HEK293 (cell line): ENCODE measurements at regions not wholly inside any gene's neighbourhood (a gene's known extent, or its start where the extent isn't known, plus 50 kb on each side); places are given as distances from the start of the nearest gene placed in this dataset.

Experiments
- CTCF ChIA-PET: fragments of 350-600 bp; formaldehyde crosslinking; extraction: SDS; loops from one replicate; lab custom pipeline; 2021; ENCODE audit warnings: antibody characterized with exemption; lab: Yijun Ruan, JAX
- POLR2A ChIA-PET: fragments of 300-600 bp; formaldehyde crosslinking; extraction: SDS; loops from one replicate; lab custom pipeline; 2020; ENCODE audit warnings: antibody characterized with exemption, inconsistent platforms; lab: Yijun Ruan, JAX
- H3K27ac ChIP-seq: fragments of 200-500 bp; sonication (Bioruptor generic); 2 replicates; pipeline ENCODE4 v1.5.1; 2014; ENCODE audit warnings: low read depth, low read length, control low read depth, inconsistent platforms; ENCODE audit errors: extremely low read depth
- H3K36me3 ChIP-seq, 2 experiments: fragments of 200-500 bp in 1 of 2; sonication (Bioruptor generic) in 1 of 2; 1 replicate in 1 of 2; 2 replicates in 1 of 2; pipeline ENCODE4 v1.5.1; 2014 to 2017; ENCODE audit warnings: inconsistent platforms in 2 of 2, low read length in 2 of 2; ENCODE audit not compliant: control insufficient read depth in 2 of 2, insufficient read depth in 1 of 2
- H3K4me1 ChIP-seq: fragments of 200-500 bp; sonication (Bioruptor generic); 2 replicates; pipeline ENCODE4 v1.5.1; 2014; ENCODE audit warnings: mild to moderate bottlenecking, low read length, inconsistent platforms; ENCODE audit not compliant: control insufficient read depth, insufficient read depth
- H3K4me3 ChIP-seq: 2 replicates; pipeline ENCODE4 v1.5.1; 2011; ENCODE audit warnings: low read depth, mild to moderate bottlenecking, control low read depth, low read length, moderate library complexity
- H3K9me3 ChIP-seq: fragments of 200-500 bp; sonication (Bioruptor generic); 2 replicates; pipeline ENCODE4 v1.5.1; 2014; ENCODE audit warnings: low read depth, low read length, inconsistent platforms; ENCODE audit not compliant: control insufficient read depth, insufficient read depth
- GFI1B ChIP-seq: fragments of 450-650 bp; formaldehyde crosslinking; IDR thresholded peaks from 2 replicates; pipeline ENCODE4 v1.5.1; 2016; ENCODE audit warnings: missing biosample characterization, missing genetic modification characterization
- GLIS1 ChIP-seq: fragments of 450-650 bp; formaldehyde crosslinking; IDR thresholded peaks from 2 replicates; pipeline ENCODE4 v1.5.1; 2016; ENCODE audit warnings: missing biosample characterization, missing genetic modification characterization
- IKZF3 ChIP-seq: fragments of 450-650 bp; IDR thresholded peaks from 2 replicates; pipeline ENCODE4 v1.5.0; 2018; ENCODE audit warnings: missing biosample characterization, mild to moderate bottlenecking, missing genetic modification characterization, moderate library complexity
- REPIN1 ChIP-seq: fragments of 450-650 bp; formaldehyde crosslinking; IDR thresholded peaks from 2 replicates; pipeline ENCODE4 v1.5.1; 2017; ENCODE audit warnings: missing biosample characterization, missing genetic modification characterization, low read depth
- SP3 ChIP-seq: fragments of 450-650 bp; formaldehyde crosslinking; IDR thresholded peaks from 2 replicates; pipeline ENCODE4 v1.5.1; 2016; ENCODE audit warnings: missing biosample characterization, missing genetic modification characterization
- ZBTB48 ChIP-seq: fragments of 450-650 bp; formaldehyde crosslinking; IDR thresholded peaks from 2 replicates; pipeline ENCODE4 v1.5.1; 2016; ENCODE audit warnings: missing biosample characterization, missing genetic modification characterization
- ZNF133 ChIP-seq: fragments of 450-650 bp; formaldehyde crosslinking; IDR thresholded peaks from 2 replicates; pipeline ENCODE4 v1.5.1; 2016; ENCODE audit warnings: missing biosample characterization, missing genetic modification characterization
- ZNF146 ChIP-seq: fragments of 450-650 bp; formaldehyde crosslinking; IDR thresholded peaks from 2 replicates; pipeline ENCODE4 v1.5.1; 2016; ENCODE audit warnings: missing biosample characterization, missing genetic modification characterization
- ZNF341 ChIP-seq: fragments of 450-650 bp; formaldehyde crosslinking; IDR thresholded peaks from 2 replicates; pipeline ENCODE4; 2016; ENCODE audit warnings: low read depth, missing biosample characterization, missing genetic modification characterization
- ZNF48 ChIP-seq: fragments of 450-650 bp; formaldehyde crosslinking; IDR thresholded peaks from 2 replicates; pipeline ENCODE4 v1.5.1; 2016; ENCODE audit warnings: missing biosample characterization, missing genetic modification characterization
- ZNF571 ChIP-seq: fragments of 450-650 bp; formaldehyde crosslinking; IDR thresholded peaks from 2 replicates; pipeline ENCODE4 v1.5.0; 2017; ENCODE audit warnings: missing biosample characterization, missing genetic modification characterization
- ZNF585B ChIP-seq: fragments of 450-650 bp; formaldehyde crosslinking; IDR thresholded peaks from 2 replicates; pipeline ENCODE4 v1.5.1; 2016; ENCODE audit warnings: missing biosample characterization, missing genetic modification characterization
- ZNF701 ChIP-seq: fragments of 450-650 bp; formaldehyde crosslinking; IDR thresholded peaks from 2 replicates; pipeline ENCODE4 v1.5.1; 2016; ENCODE audit warnings: missing biosample characterization, missing genetic modification characterization
- ZNF777 ChIP-seq: fragments of 450-650 bp; formaldehyde crosslinking; IDR thresholded peaks from 2 replicates; pipeline ENCODE4 v1.5.1; 2017; ENCODE audit warnings: missing biosample characterization, missing genetic modification characterization, borderline replicate concordance
- ZNF792 ChIP-seq: fragments of 450-650 bp; formaldehyde crosslinking; IDR thresholded peaks from 2 replicates; pipeline ENCODE4 v1.5.1; 2016; ENCODE audit warnings: missing biosample characterization, missing genetic modification characterization
- ZNF837 ChIP-seq: fragments of 450-650 bp; formaldehyde crosslinking; IDR thresholded peaks from 2 replicates; pipeline ENCODE4 v1.5.1; 2016; ENCODE audit warnings: missing biosample characterization, missing genetic modification characterization
- TF ChIP-seq, protein P1 (sequence below): fragments of 450-650 bp; formaldehyde crosslinking; IDR thresholded peaks from 2 replicates; pipeline ENCODE4 v1.5.1; 2017; ENCODE audit warnings: missing biosample characterization, mild to moderate bottlenecking, missing genetic modification characterization, moderate library complexity
- TF ChIP-seq, protein P2 (sequence below): fragments of 450-650 bp; formaldehyde crosslinking; IDR thresholded peaks from 2 replicates; pipeline ENCODE4 v1.5.1; 2017; ENCODE audit warnings: missing biosample characterization, missing genetic modification characterization
- TF ChIP-seq, protein P3 (sequence below): fragments of 450-650 bp; formaldehyde crosslinking; IDR thresholded peaks from 2 replicates; pipeline ENCODE4 v1.5.1; 2016; ENCODE audit warnings: missing biosample characterization, missing genetic modification characterization
- TF ChIP-seq, protein P4 (sequence below): fragments of 450-650 bp; formaldehyde crosslinking; conservative IDR thresholded peaks from 2 replicates; pipeline ENCODE4 v1.5.1; 2016; ENCODE audit warnings: low read depth, missing biosample characterization, missing genetic modification characterization

DNA sequence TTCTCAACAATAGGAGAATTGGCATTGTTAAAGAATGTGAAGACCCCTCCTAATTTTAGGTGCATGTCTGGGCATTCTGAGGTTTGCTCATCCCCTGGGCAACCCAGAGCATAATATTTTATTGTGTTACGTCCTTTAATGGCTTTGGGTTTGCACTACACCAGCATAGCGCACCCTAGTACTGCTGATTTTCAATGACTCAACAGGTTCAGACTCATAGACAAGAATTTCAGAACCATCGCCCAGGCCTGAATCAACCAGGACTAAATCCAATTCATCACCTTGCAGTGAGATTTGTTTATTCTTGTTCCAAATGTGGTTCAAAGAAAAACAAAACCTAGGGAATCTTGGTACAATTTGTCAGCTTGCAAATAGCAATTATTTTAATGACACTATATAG, 137.8 kb upstream of the PHACTR1 start:
- Histone ChIP-seq H3K27ac (no peak overlapping the region), H3K36me3 (no peaks in the 10 kb centered on the region), H3K4me3 (no peak overlapping the region), H3K4me1 (no peaks in the 10 kb centered on the region), H3K9me3 (no peaks in the 10 kb centered on the region)
- POLR2A ChIA-PET: no interaction called here
- TF ChIP-seq ZNF777 (tag by site-specific recombination): no peak
- no peak for TF ChIP-seq ZNF701 (tag by site-specific recombination)
- TF ChIP-seq, protein P1, sequence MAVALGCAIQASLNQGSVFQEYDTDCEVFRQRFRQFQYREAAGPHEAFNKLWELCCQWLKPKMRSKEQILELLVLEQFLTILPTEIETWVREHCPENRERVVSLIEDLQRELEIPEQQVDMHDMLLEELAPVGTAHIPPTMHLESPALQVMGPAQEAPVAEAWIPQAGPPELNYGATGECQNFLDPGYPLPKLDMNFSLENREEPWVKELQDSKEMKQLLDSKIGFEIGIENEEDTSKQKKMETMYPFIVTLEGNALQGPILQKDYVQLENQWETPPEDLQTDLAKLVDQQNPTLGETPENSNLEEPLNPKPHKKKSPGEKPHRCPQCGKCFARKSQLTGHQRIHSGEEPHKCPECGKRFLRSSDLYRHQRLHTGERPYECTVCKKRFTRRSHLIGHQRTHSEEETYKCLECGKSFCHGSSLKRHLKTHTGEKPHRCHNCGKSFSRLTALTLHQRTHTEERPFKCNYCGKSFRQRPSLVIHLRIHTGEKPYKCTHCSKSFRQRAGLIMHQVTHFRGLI (tag by site-specific recombination): no peak
- no peak for TF ChIP-seq ZNF133 (tag by site-specific recombination)
- TF ChIP-seq, protein P2, sequence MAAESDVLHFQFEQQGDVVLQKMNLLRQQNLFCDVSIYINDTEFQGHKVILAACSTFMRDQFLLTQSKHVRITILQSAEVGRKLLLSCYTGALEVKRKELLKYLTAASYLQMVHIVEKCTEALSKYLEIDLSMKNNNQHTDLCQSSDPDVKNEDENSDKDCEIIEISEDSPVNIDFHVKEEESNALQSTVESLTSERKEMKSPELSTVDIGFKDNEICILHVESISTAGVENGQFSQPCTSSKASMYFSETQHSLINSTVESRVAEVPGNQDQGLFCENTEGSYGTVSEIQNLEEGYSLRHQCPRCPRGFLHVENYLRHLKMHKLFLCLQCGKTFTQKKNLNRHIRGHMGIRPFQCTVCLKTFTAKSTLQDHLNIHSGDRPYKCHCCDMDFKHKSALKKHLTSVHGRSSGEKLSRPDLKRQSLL (tag by site-specific recombination): no peak
- TF ChIP-seq ZNF837 (tag by site-specific recombination): no peak
- TF ChIP-seq ZNF341 (tag by site-specific recombination): no peak
- TF ChIP-seq ZNF48 (tag by site-specific recombination): no peak
- TF ChIP-seq, protein P3, sequence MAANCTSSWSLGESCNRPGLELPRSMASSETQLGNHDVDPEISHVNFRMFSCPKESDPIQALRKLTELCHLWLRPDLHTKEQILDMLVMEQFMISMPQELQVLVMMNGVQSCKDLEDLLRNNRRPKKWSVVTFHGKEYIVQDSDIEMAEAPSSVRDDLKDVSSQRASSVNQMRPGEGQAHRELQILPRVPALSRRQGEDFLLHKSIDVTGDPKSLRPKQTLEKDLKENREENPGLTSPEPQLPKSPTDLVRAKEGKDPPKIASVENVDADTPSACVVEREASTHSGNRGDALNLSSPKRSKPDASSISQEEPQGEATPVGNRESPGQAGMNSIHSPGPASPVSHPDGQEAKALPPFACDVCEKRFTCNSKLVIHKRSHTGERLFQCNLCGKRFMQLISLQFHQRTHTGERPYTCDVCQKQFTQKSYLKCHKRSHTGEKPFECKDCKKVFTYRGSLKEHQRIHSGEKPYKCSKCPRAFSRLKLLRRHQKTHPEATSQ (tag by site-specific recombination): no peak
- TF ChIP-seq REPIN1: no peak
- no peak for TF ChIP-seq IKZF3 (tag by site-specific recombination)
- no peak for TF ChIP-seq ZNF571
- no peak for TF ChIP-seq SP3
- TF ChIP-seq GFI1B (tag by site-specific recombination): no peak
- TF ChIP-seq ZNF146 (tag by site-specific recombination): no peak
- TF ChIP-seq ZNF585B (tag by site-specific recombination): no peak
- CTCF ChIA-PET: no interaction called here

DNA sequence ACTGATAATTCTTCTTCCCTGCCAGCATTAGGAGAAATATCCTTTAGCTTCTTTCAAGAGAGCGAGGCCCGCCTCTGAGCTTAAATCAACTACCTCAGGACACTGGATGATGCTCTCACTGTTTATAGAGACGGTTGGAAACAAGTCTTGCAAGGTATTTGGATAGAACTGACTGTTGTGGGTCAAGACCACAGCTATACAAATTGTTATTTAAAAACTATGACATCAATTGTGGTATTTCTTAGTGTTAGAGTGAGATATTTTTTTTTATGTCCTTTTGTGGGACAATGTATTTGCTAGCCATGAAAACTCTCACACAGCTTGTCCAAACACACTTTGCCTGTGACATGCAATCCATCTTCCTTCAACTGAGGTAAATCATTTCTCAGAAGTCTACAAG, 136.3 kb upstream of the PHACTR1 start:
- Histone ChIP-seq H3K36me3 (no peaks in the 10 kb centered on the region), H3K4me1 (no peaks in the 10 kb centered on the region), H3K9me3 (no peaks in the 10 kb centered on the region), H3K27ac (no peak overlapping the region), H3K4me3 (no peak overlapping the region)
- ChIA-PET CTCF (interaction anchor here (0.5 kb wide), 1 partner anchor 21 kb away, joined by 4 read pairs; no protein-coding TSS in a partner anchor), POLR2A (no interaction called here)
- TF ChIP-seq, protein P4, sequence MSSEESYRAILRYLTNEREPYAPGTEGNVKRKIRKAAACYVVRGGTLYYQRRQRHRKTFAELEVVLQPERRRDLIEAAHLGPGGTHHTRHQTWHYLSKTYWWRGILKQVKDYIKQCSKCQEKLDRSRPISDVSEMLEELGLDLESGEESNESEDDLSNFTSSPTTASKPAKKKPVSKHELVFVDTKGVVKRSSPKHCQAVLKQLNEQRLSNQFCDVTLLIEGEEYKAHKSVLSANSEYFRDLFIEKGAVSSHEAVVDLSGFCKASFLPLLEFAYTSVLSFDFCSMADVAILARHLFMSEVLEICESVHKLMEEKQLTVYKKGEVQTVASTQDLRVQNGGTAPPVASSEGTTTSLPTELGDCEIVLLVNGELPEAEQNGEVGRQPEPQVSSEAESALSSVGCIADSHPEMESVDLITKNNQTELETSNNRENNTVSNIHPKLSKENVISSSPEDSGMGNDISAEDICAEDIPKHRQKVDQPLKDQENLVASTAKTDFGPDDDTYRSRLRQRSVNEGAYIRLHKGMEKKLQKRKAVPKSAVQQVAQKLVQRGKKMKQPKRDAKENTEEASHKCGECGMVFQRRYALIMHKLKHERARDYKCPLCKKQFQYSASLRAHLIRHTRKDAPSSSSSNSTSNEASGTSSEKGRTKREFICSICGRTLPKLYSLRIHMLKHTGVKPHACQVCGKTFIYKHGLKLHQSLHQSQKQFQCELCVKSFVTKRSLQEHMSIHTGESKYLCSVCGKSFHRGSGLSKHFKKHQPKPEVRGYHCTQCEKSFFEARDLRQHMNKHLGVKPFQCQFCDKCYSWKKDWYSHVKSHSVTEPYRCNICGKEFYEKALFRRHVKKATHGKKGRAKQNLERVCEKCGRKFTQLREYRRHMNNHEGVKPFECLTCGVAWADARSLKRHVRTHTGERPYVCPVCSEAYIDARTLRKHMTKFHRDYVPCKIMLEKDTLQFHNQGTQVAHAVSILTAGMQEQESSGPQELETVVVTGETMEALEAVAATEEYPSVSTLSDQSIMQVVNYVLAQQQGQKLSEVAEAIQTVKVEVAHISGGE (tag by site-specific recombination): no peak
- TF ChIP-seq ZBTB48 (tag by site-specific recombination) (no peak), GLIS1 (tag by site-specific recombination) (no peak), ZNF792 (no peak)
